ENCODE measurements at regions not wholly inside any gene's neighbourhood (a gene's known extent, or its start where the extent isn't known, plus 50 kb on each side); places are given as distances from the start of the nearest gene placed in this dataset.
"Not testable (repeated sequence)": the region's sequence is repeated elsewhere in the genome, so short reads cannot be mapped to it uniquely, and the experiment has no call there.

DNA sequence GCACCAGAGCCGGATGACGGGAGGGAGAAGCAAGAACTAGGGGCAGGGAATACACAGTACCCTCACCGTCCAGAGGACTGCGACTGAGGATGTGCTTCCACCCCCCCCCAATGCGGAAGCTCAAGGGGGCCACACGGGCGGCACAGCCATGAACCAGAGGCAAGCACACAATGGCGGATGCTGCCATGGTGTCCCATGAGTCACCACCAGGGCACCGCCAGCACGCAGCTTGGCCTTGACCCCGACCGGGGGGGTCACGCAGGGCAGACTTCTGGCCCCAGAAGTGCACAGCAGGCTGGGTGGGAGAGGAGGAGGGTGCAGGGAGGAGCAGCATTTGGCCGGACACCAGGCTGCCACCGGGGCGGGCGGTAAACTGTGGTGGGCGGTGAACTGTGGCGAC lies 83.5 kb upstream of the ZNF254 start:
- H3K36me3 ChIP-seq (ENCODE audit: control insufficient read depth in 5 of 5, insufficient read depth in 5 of 5, low read length in 5 of 5): no peaks in the 10 kb centered on the region
- no peak overlapping the region for H3K9ac ChIP-seq (ENCODE audit: low read length in 5 of 5)
- peaks cover 0 to 18% (median 6%) of the 10 kb centered on the region in 5 donors for H3K9me3 ChIP-seq (ENCODE audit: control insufficient read depth in 5 of 5, low read length in 5 of 5)
- H3K4me3 ChIP-seq (ENCODE audit: low read depth in 1 of 5, low read length in 5 of 5): no peak overlapping the region
- no peak overlapping the region for H3K27ac ChIP-seq (ENCODE audit: low read depth, low read length)
- H3K27me3 ChIP-seq (ENCODE audit: control insufficient read depth in 5 of 5, insufficient read depth in 4 of 5, low read length in 5 of 5): no peaks in the 10 kb centered on the region
- H3K4me1 ChIP-seq (ENCODE audit: control insufficient read depth in 5 of 5, insufficient read depth in 5 of 5, low read length in 5 of 5): no peaks in the 10 kb centered on the region

DNA sequence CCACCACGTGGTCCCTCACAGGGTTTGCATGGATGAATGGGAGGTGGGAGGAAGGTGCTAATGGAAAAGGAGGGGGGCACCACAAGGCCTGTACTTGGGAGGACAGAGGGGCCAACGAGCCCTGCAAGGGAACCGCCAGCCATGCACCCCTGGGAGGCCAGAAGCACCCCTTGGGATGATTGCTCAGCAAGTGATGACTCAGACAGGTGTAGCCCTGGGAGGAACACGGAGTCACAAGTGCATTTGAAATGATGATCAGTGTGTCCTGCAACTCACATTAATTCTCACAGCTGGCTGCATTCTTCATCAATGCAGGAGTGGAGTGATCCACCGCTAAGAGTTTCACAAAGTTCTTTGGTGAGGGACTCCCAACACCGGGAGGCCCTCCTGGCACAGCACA lies 82.8 kb upstream of the ZNF254 start:
- Histone ChIP-seq H3K9me3 (ENCODE audit: control insufficient read depth in 5 of 5, low read length in 5 of 5) (peaks cover 0 to 18% (median 5%) of the 10 kb centered on the region in 5 donors), H3K4me3 (ENCODE audit: low read depth in 1 of 5, low read length in 5 of 5) (no peak overlapping the region), H3K27me3 (ENCODE audit: control insufficient read depth in 5 of 5, insufficient read depth in 4 of 5, low read length in 5 of 5) (no peaks in the 10 kb centered on the region), H3K36me3 (ENCODE audit: control insufficient read depth in 5 of 5, insufficient read depth in 5 of 5, low read length in 5 of 5) (no peaks in the 10 kb centered on the region), H3K4me1 (ENCODE audit: control insufficient read depth in 5 of 5, insufficient read depth in 5 of 5, low read length in 5 of 5) (no peaks in the 10 kb centered on the region), H3K9ac (ENCODE audit: low read length in 5 of 5) (no peak overlapping the region), H3K27ac (ENCODE audit: low read depth, low read length) (no peak overlapping the region)

DNA sequence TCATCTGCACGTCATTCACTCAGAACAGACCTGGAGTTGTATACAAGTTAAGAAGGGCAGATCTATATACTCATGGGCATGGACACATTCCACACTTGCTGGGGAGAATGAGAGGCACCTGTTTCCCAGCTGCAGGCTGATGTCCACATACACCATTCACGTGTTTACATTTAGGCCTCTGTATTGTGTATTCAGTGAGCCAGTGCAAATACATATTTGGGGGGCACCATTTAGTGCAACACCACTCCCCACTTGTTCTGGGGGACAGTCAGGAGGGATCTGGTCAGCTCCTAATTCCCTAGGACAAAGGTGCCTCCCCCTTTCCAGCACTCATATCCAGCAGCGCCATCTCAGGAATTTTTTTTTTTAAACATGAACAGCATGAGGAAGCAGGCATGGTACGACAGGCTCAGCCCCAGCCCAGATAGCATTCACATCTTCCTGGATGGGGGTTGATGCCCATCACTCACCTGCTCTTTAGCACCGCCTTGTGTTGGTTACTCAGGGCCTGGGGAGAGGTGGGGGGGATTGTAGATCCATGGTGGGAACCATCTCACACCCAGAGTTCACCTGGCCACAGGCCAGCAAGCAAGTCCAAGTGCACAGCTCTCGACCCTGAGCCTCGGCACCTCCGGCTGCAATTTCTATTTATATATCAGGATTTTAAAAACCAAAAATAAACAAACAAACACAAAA lies 56.9 kb upstream of the ZNF254 start:
- H3K36me3 ChIP-seq (ENCODE audit: control insufficient read depth in 5 of 5, insufficient read depth in 5 of 5, low read length in 5 of 5): no peaks in the 10 kb centered on the region
- no peaks in the 10 kb centered on the region for H3K27me3 ChIP-seq (ENCODE audit: control insufficient read depth in 5 of 5, insufficient read depth in 4 of 5, low read length in 5 of 5)
- H3K9me3 ChIP-seq (ENCODE audit: control insufficient read depth in 5 of 5, low read length in 5 of 5): no peaks in the 10 kb centered on the region
- H3K4me1 ChIP-seq (ENCODE audit: control insufficient read depth in 5 of 5, insufficient read depth in 5 of 5, low read length in 5 of 5): peaks cover 1 to 19% (median 15%) of the 10 kb centered on the region in 5 donors
- H3K9ac ChIP-seq (ENCODE audit: low read length in 5 of 5): no peak overlapping the region
- H3K4me3 ChIP-seq (ENCODE audit: low read depth in 1 of 5, low read length in 5 of 5): no peak overlapping the region
- no peak overlapping the region for H3K27ac ChIP-seq (ENCODE audit: low read depth, low read length)

DNA sequence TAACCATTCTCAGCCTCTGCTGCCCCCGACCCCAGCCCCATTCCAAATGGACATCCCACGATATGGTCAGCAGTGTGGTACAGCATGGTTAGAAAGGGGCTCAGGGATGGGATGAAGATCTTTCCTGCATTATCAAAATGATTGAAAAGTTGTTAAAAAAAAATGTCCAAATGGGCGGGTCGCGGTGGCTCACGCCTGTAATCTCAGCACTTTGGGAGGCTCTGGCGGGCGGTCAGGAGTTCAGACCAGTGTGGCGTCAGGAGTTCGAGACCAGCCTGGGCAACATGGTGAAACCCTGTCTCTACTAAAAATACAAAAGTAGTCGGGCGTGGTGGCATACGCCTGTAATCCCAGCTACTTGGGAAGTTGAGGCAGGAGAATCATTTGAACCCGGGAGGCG lies 54.3 kb upstream of the ZNF254 start:
- Histone ChIP-seq H3K27ac (ENCODE audit: low read depth, low read length) (no peak overlapping the region), H3K9me3 (ENCODE audit: control insufficient read depth in 5 of 5, low read length in 5 of 5) (no peaks in the 10 kb centered on the region), H3K9ac (ENCODE audit: low read length in 5 of 5) (peak overlapping the region in 1 of 5 donors; percentile 64), H3K36me3 (ENCODE audit: control insufficient read depth in 5 of 5, insufficient read depth in 5 of 5, low read length in 5 of 5) (peaks cover 0 to 10% (median 8%) of the 10 kb centered on the region in 5 donors), H3K4me1 (ENCODE audit: control insufficient read depth in 5 of 5, insufficient read depth in 5 of 5, low read length in 5 of 5) (peaks cover 1 to 27% (median 25%) of the 10 kb centered on the region in 5 donors), H3K4me3 (ENCODE audit: low read depth in 1 of 5, low read length in 5 of 5) (peak overlapping the region in 4 of 5 donors; percentile 82 to 96 (median 92)), H3K27me3 (ENCODE audit: control insufficient read depth in 5 of 5, insufficient read depth in 4 of 5, low read length in 5 of 5) (no peaks in the 10 kb centered on the region)

DNA sequence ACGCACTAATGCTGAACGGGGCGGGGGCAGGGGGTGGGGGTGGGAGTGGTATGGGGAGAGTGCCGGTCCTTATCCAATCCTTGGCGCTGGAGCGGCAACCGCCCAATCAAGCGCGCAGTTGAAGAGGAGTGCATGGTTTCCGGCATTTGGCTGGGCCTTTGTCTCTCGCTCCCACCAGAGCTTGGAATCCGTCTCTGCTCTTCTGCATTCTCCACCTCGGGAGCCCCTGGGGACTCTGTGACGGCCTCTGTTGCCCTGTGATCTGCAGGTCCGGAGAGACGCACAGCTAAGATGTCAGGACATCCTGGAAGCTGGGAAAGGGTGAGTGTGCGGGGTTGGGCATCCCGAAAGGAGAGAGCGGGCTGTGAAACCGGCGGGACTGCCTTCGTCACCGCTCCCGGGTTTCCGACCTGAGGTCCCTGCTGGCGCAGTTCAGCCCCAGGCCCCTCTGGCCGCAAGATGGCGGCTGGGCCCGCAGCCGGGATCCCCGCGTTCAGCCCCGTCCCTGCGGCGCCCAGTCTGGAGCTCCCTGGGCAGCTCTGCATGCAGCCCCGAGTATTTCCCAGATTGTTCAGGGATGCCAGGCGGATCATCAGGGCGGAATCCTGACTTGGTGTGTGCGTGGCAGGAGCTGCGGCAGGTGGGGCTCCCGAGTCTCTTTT lies 53.6 kb upstream of the ZNF254 start:
- Histone ChIP-seq H3K27ac (ENCODE audit: low read depth, low read length) (peak overlapping the region; percentile 93), H3K27me3 (ENCODE audit: control insufficient read depth in 5 of 5, insufficient read depth in 4 of 5, low read length in 5 of 5) (no peaks in the 10 kb centered on the region), H3K4me1 (ENCODE audit: control insufficient read depth in 5 of 5, insufficient read depth in 5 of 5, low read length in 5 of 5) (peaks cover 1 to 27% (median 25%) of the 10 kb centered on the region in 5 donors), H3K36me3 (ENCODE audit: control insufficient read depth in 5 of 5, insufficient read depth in 5 of 5, low read length in 5 of 5) (peaks cover 4 to 11% (median 8%) of the 10 kb centered on the region in 5 donors), H3K9ac (ENCODE audit: low read length in 5 of 5) (peak overlapping the region; percentile 84 to 98 (median 90)), H3K9me3 (ENCODE audit: control insufficient read depth in 5 of 5, low read length in 5 of 5) (no peaks in the 10 kb centered on the region), H3K4me3 (ENCODE audit: low read depth in 1 of 5, low read length in 5 of 5) (peak overlapping the region; percentile 82 to 96 (median 92))

DNA sequence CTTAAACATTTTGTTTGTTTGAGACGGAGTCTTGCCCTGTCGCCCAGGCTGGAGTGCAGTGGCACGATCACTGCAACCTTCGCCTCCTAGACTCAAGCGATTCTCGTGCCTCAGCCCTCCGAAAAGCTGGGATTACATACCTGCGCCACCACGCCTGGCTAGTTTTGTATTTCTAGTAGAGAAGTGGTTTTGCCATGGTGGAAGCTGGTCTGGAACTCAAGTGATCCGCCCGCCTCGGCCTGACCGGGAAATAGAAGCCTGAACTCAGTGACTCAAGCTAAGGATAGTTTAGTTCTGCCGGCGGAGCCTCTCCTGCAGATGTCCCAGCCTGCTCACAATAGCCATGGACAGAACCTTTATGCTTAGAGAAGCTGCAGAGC lies 53.0 kb upstream of the ZNF254 start:
- Histone ChIP-seq H3K36me3 (ENCODE audit: control insufficient read depth in 5 of 5, insufficient read depth in 5 of 5, low read length in 5 of 5) (peaks cover 8 to 16% (median 8%) of the 10 kb centered on the region in 5 donors), H3K9me3 (ENCODE audit: control insufficient read depth in 5 of 5, low read length in 5 of 5) (no peaks in the 10 kb centered on the region), H3K4me1 (ENCODE audit: control insufficient read depth in 5 of 5, insufficient read depth in 5 of 5, low read length in 5 of 5) (peaks cover 1 to 27% (median 25%) of the 10 kb centered on the region in 5 donors), H3K27ac (ENCODE audit: low read depth, low read length) (peak overlapping the region; percentile 93), H3K4me3 (ENCODE audit: low read depth in 1 of 5, low read length in 5 of 5) (peak overlapping the region; percentile 82 to 96 (median 92)), H3K9ac (ENCODE audit: low read length in 5 of 5) (peak overlapping the region; percentile 84 to 98 (median 90)), H3K27me3 (ENCODE audit: control insufficient read depth in 5 of 5, insufficient read depth in 4 of 5, low read length in 5 of 5) (no peaks in the 10 kb centered on the region)

DNA sequence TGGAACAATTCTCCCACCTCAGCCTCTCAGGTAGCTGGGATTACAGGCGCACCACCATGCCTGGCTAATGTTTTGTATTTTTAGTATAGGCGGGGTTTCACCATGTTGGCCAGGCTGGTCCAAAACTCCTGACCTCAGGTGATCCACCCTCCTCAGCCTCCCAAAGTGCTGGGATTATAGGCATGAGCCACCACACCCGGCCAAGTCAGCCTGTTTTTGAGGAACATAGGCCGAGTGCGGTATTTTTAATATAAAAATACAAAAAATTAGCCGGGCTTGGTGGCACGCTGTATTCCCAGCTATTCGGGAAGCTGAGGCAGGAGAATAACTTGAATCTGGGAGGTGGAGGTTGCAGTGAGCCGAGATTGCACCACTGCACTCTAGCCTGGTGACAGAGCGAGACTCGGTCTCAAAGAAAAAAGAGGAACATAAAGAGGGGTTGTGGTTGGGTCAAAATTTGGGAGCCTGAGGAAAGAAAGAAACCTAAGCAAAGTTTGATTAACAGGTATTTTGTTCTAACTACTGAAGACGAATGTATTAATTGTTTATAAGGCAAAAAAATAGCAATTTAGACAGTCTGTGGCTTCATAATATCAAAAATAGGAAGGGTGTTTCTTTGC lies 51.6 kb upstream of the ZNF254 start:
- H3K9me3 ChIP-seq (ENCODE audit: control insufficient read depth in 5 of 5, low read length in 5 of 5); H3K9ac ChIP-seq (ENCODE audit: low read length in 5 of 5); H3K27ac ChIP-seq (ENCODE audit: low read depth, low read length); H3K27me3 ChIP-seq (ENCODE audit: control insufficient read depth in 5 of 5, insufficient read depth in 4 of 5, low read length in 5 of 5): not testable (repeated sequence)
- H3K36me3 ChIP-seq (ENCODE audit: control insufficient read depth in 5 of 5, insufficient read depth in 5 of 5, low read length in 5 of 5): peaks cover 8 to 17% (median 9%) of the 10 kb centered on the region in 5 donors
- peaks cover 1 to 27% (median 25%) of the 10 kb centered on the region in 5 donors for H3K4me1 ChIP-seq (ENCODE audit: control insufficient read depth in 5 of 5, insufficient read depth in 5 of 5, low read length in 5 of 5)
- H3K4me3 ChIP-seq (ENCODE audit: low read depth in 1 of 5, low read length in 5 of 5): peak overlapping the region in 2 of 5 donors; percentile 82 to 93
